ENCODE measurements at regions not wholly inside any gene's neighbourhood (a gene's known extent, or its start where the extent isn't known, plus 50 kb on each side); places are given as distances from the start of the nearest gene placed in this dataset.

DNA sequence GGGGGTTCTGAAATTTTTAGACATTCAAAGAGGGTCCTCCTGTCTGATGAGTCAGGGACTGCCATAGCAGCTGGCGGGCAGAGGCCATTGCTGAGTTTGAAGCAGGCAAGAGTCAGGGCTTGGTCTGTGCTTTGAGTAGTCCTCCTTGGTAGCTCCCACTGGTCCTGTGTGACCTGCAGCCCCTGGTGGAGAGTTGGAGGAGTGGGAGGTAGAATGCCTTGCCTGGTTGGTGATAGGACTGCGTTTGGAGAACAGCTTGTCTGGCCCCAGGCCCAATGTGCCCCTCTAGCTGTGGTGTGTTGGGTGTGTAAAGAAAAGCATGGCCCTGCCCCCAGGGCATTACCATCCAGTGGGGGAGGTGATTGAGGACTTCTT is 116.7 kb downstream of the BEGAIN start:
- H3K27ac ChIP-seq, result no peak overlapping the region
- intact Hi-C loops (cut with DNase I), result no loop called here
- no peaks in the 10 kb centered on the region for H3K9me3 ChIP-seq
- H3K4me1 ChIP-seq, result no peaks in the 10 kb centered on the region
- no peak for DNase-seq
- TF ChIP-seq, protein P1, sequence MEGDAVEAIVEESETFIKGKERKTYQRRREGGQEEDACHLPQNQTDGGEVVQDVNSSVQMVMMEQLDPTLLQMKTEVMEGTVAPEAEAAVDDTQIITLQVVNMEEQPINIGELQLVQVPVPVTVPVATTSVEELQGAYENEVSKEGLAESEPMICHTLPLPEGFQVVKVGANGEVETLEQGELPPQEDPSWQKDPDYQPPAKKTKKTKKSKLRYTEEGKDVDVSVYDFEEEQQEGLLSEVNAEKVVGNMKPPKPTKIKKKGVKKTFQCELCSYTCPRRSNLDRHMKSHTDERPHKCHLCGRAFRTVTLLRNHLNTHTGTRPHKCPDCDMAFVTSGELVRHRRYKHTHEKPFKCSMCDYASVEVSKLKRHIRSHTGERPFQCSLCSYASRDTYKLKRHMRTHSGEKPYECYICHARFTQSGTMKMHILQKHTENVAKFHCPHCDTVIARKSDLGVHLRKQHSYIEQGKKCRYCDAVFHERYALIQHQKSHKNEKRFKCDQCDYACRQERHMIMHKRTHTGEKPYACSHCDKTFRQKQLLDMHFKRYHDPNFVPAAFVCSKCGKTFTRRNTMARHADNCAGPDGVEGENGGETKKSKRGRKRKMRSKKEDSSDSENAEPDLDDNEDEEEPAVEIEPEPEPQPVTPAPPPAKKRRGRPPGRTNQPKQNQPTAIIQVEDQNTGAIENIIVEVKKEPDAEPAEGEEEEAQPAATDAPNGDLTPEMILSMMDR (IDR thresholded peaks at IDR 0.05), result no peak
- H3K4me3 ChIP-seq, result no peak overlapping the region
- no peak for ATAC-seq
- H3K36me3 ChIP-seq, result peaks cover 10% of the 10 kb centered on the region
- no peaks in the 10 kb centered on the region for H3K27me3 ChIP-seq (ENCODE audit: low read depth)

DNA sequence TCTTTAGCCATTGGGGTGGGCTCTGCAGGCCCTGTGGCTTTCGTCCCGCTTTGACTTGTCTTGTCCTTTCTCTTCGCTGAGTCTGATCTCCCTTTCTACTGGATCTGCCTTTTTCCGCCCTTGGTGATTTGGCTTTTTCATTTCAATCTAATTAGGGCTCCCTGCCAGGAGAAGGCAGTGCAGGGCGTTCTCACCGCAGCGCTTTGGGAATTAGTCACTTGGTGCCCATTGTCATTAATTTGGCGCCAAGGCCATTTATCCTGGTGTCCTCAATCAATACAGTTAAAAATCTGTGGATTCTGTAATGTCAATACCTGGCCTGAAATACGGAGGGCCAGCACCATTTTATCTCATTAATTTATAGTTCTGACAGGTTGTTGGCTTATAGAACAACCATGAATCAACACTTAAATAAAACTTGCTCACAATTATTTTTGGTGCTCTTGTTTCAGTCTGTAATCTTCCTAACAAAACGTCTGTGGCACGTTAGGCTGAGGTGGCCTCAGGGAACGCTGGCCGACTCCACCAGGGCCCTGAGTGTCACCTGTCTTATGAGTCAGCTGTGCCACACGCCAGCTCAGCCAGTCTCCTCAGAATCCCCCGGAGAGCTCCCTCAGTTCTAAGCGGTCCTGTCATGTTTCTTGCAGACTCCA is 115.7 kb downstream of the BEGAIN start:
- no peak for DNase-seq
- H3K4me1 ChIP-seq, result no peaks in the 10 kb centered on the region
- no peak overlapping the region for H3K4me3 ChIP-seq
- H3K27ac ChIP-seq, result no peak overlapping the region
- intact Hi-C loops (cut with DNase I), result no loop called here
- ATAC-seq, result no peak
- no peaks in the 10 kb centered on the region for H3K27me3 ChIP-seq (ENCODE audit: low read depth)
- H3K9me3 ChIP-seq, result no peaks in the 10 kb centered on the region
- TF ChIP-seq, protein P1 (IDR thresholded peaks at IDR 0.05), result no peak
- peaks cover 10% of the 10 kb centered on the region for H3K36me3 ChIP-seq

DNA sequence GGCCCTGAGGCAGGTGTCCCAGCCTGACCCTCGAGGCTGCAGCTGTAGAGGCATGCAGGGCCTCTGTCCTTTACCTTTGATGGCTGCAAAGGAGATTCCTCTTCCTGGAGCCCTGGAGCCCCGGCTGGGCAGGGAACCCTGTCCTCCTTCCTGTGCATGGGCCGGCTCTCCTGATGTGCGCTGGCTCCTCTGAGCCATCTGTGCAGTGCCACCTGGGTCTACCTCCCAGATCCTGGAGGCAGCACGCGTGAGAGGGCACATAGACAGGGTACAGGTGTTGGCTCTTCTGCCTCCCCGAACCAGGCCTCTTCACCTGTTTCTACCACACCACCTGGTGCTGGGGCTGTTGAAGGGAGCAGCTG is 115.1 kb downstream of the BEGAIN start:
- Histone ChIP-seq H3K4me3 (no peak overlapping the region), H3K27ac (no peak overlapping the region), H3K4me1 (no peaks in the 10 kb centered on the region), H3K9me3 (no peaks in the 10 kb centered on the region), H3K36me3 (peaks cover 10% of the 10 kb centered on the region), H3K27me3 (ENCODE audit: low read depth) (no peaks in the 10 kb centered on the region)
- TF ChIP-seq, protein P1 (IDR thresholded peaks at IDR 0.05), result no peak
- ATAC-seq (no peak), DNase-seq (no peak)
- intact Hi-C loops (cut with DNase I), result no loop called here

DNA sequence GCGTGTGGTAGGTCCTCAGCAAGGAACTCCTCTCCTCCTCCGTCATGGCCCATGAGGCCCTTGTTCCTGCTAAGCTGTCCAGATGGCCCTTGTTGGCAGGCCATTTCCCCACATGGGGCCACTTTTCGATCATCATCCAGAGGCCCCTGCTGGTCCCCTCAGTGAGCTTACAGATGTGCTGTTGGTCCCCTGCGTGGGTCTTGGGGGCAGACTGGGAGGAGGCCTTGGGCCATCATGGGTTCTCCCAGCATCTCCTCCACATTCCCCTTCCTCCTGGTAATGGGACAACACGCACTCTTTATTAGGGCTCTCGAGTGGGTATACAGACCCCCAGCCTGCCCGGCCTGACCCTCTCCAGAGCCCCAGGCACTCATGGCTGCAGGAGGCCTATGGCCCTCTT is 114.7 kb downstream of the BEGAIN start:
- Histone ChIP-seq H3K9me3 (no peaks in the 10 kb centered on the region), H3K4me1 (no peaks in the 10 kb centered on the region), H3K27ac (no peak overlapping the region), H3K4me3 (no peak overlapping the region), H3K27me3 (ENCODE audit: low read depth) (no peaks in the 10 kb centered on the region), H3K36me3 (peaks cover 10% of the 10 kb centered on the region)
- intact Hi-C loops (cut with DNase I), result no loop called here
- TF ChIP-seq, protein P1 (IDR thresholded peaks at IDR 0.05), result no peak
- DNase-seq (no peak), ATAC-seq (no peak)

DNA sequence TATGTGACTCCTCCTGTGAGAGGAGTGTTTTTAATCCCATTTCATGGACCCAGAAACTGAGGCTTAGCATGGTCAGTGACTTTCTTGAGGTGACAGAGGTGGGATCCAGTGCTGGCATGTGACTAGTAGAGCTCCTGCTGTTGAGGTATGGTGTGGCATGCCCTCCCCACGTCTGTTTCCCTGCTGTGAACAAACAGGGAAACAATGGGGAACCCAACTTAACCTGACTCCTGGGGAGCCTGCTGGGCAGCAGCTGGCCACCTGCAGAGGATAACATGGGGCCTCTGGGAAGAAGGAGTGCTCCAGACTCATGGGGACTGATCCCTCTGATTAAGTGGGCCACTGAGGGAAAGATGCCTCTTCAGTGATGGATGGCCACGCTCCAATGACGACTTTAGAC is 114.0 kb downstream of the BEGAIN start:
- Histone ChIP-seq H3K9me3 (no peaks in the 10 kb centered on the region), H3K27ac (no peak overlapping the region), H3K36me3 (peaks cover 5% of the 10 kb centered on the region), H3K4me3 (no peak overlapping the region), H3K4me1 (no peaks in the 10 kb centered on the region), H3K27me3 (ENCODE audit: low read depth) (no peaks in the 10 kb centered on the region)
- intact Hi-C loops (cut with DNase I), result no loop called here
- ATAC-seq (no peak), DNase-seq (no peak)
- TF ChIP-seq, protein P1 (IDR thresholded peaks at IDR 0.05), result no peak

DNA sequence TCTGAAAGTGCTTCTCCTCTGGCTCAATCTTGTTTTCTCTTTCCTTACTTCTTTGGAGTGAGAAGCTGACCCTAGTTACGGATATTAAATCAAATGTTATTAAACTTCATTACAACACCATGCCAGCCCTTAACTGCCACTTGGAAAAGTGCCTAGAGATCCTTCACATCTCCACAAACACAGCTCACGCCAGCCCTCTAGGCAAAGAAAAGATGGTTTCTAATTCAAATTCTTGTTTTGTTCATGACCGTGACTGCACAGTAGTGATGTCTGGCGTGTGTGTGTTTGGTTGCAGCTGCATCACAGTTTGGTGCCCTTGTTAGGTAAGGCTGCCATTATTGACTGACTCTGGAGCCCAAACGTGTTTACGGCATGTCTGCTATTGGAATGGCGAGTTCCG is 113.0 kb downstream of the BEGAIN start:
- DNase-seq (no peak), ATAC-seq (no peak)
- peaks cover under 1% of the 10 kb centered on the region for H3K36me3 ChIP-seq
- no peak overlapping the region for H3K27ac ChIP-seq
- H3K4me1 ChIP-seq, result no peaks in the 10 kb centered on the region
- TF ChIP-seq, protein P1 (IDR thresholded peaks at IDR 0.05), result no peak
- no peak overlapping the region for H3K4me3 ChIP-seq
- H3K27me3 ChIP-seq (ENCODE audit: low read depth), result no peaks in the 10 kb centered on the region
- intact Hi-C loops (cut with DNase I), result no loop called here
- no peaks in the 10 kb centered on the region for H3K9me3 ChIP-seq

Data from lower lobe of right lung (tissue), 2 donors.